Nephron (organoid): ENCODE measurements at regions not wholly inside any gene's neighbourhood (a gene's known extent, or its start where the extent isn't known, plus 50 kb on each side); places are given as distances from the start of the nearest gene placed in this dataset.
A peak's percentile ranks its signal among the peaks of the same experiment; 100 is the strongest.

ENCODE experiments used
- H3K27ac Mint-ChIP-seq, 3 experiments: 2 replicates each; pipeline ENCODE4 v1.8.0; 2020; ENCODE audit warnings: mixed read lengths in 3 of 3, mild to moderate bottlenecking in 2 of 3, moderate library complexity in 1 of 3
- H3K27me3 Mint-ChIP-seq: 2 replicates; pipeline ENCODE4 v1.8.0; 2021; ENCODE audit warnings: low read depth, mild to moderate bottlenecking, moderate library complexity, mixed read lengths
- H3K36me3 Mint-ChIP-seq: 2 replicates; pipeline ENCODE4 v1.8.0; 2020; ENCODE audit warnings: low read depth, mixed read lengths
- H3K4me1 Mint-ChIP-seq: 2 replicates; pipeline ENCODE4 v1.8.0; 2020; ENCODE audit warnings: mixed read lengths
- H3K4me3 Mint-ChIP-seq, 3 experiments: 2 replicates each; pipeline ENCODE4 v1.8.0; 2020; ENCODE audit warnings: mild to moderate bottlenecking in 3 of 3, mixed read lengths in 3 of 3, moderate library complexity in 2 of 3
- H3K9me3 Mint-ChIP-seq: 2 replicates; pipeline ENCODE4 v1.8.0; 2020; ENCODE audit warnings: mixed read lengths
- CTCF ChIP-seq, 3 experiments: fragments of 200-600 bp; sonication (generic); IDR thresholded peaks; one replicate each; pipeline ENCODE4 v1.5.0; 2021; ENCODE audit warnings: antibody characterized with exemption in 3 of 3; ENCODE audit not compliant: unreplicated experiment in 3 of 3

- H3K4me1 Mint-ChIP-seq, result peaks cover 79% of the 10 kb centered on the region
- H3K4me3 Mint-ChIP-seq, result peak overlapping the region; percentile 80 to 95 (median 93)
- no peaks in the 10 kb centered on the region for H3K36me3 Mint-ChIP-seq
- H3K27me3 Mint-ChIP-seq, result peaks cover 5% of the 10 kb centered on the region
- no peaks in the 10 kb centered on the region for H3K9me3 Mint-ChIP-seq
- H3K27ac Mint-ChIP-seq, result peak overlapping the region; percentile 64 to 90 (median 81)
- no peak for TF ChIP-seq CTCF (IDR thresholded peaks at IDR 0.05; ENCODE audit: unreplicated experiment in 3 of 3)
These were observed 64.7 kb upstream of the STARD13 start for GRCh38 chr13:33349986-33350826.

DNA sequence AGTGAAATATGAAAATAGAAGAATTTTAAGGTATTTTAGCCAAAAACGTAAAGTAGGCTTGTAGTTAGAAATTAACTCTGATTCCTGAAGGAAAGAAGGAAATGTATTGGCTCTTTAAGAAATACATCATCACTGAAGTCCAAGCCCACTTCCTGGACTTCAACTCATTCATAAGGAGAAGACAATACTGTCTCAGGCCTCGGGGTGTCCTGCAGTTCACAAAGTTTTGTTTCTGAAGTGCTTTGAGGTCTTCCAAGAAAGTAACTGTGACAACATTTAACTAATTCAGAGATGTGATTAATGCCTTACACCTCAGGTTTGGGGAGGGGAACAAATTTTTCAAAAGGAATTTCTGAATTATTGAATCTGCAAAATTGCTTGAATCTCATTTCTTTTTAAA is 65.8 kb upstream of the STARD13 start:
- Mint-ChIP-seq H3K36me3 (no peaks in the 10 kb centered on the region), H3K4me3 (peak overlapping the region; percentile 80 to 95 (median 93)), H3K27me3 (peaks cover 5% of the 10 kb centered on the region), H3K9me3 (no peaks in the 10 kb centered on the region), H3K4me1 (peaks cover 70% of the 10 kb centered on the region), H3K27ac (peak overlapping the region; percentile 64 to 90 (median 81))
- no peak for TF ChIP-seq CTCF (IDR thresholded peaks at IDR 0.05; ENCODE audit: unreplicated experiment in 3 of 3)

- no peak for TF ChIP-seq CTCF (IDR thresholded peaks at IDR 0.05; ENCODE audit: unreplicated experiment in 3 of 3)
- Mint-ChIP-seq H3K4me1 (peaks cover 69% of the 10 kb centered on the region), H3K9me3 (no peaks in the 10 kb centered on the region), H3K27me3 (peaks cover 5% of the 10 kb centered on the region), H3K36me3 (no peaks in the 10 kb centered on the region), H3K27ac (peak overlapping the region; percentile 64 to 90 (median 81)), H3K4me3 (peak overlapping the region in 1 of 3 experiments; percentile 51)
These were observed 66.5 kb upstream of the STARD13 start for GRCh38 chr13:33352041-33352440.

- no peak for TF ChIP-seq CTCF (IDR thresholded peaks at IDR 0.05; ENCODE audit: unreplicated experiment in 3 of 3)
- Mint-ChIP-seq H3K36me3 (no peaks in the 10 kb centered on the region), H3K9me3 (no peaks in the 10 kb centered on the region), H3K27ac (peak overlapping the region; percentile 64 to 81 (median 76)), H3K4me3 (peak overlapping the region in 1 of 3 experiments; percentile 51), H3K4me1 (peaks cover 65% of the 10 kb centered on the region), H3K27me3 (peaks cover 5% of the 10 kb centered on the region)
These were observed 67.0 kb upstream of the STARD13 start for GRCh38 chr13:33352526-33352925.

- H3K4me1 Mint-ChIP-seq, result peaks cover 58% of the 10 kb centered on the region
- H3K4me3 Mint-ChIP-seq, result peak overlapping the region; percentile 2 to 69 (median 30)
- no peaks in the 10 kb centered on the region for H3K36me3 Mint-ChIP-seq
- H3K9me3 Mint-ChIP-seq, result no peaks in the 10 kb centered on the region
- peak overlapping the region; percentile 20 to 81 (median 64) for H3K27ac Mint-ChIP-seq
- peaks cover 5% of the 10 kb centered on the region for H3K27me3 Mint-ChIP-seq
- TF ChIP-seq CTCF (IDR thresholded peaks at IDR 0.05; ENCODE audit: unreplicated experiment in 3 of 3), result no peak
These were observed 67.7 kb upstream of the STARD13 start for GRCh38 chr13:33353210-33353609.

- Mint-ChIP-seq H3K4me1 (peaks cover 54% of the 10 kb centered on the region), H3K9me3 (no peaks in the 10 kb centered on the region), H3K4me3 (no peak overlapping the region), H3K27me3 (peaks cover 5% of the 10 kb centered on the region), H3K36me3 (no peaks in the 10 kb centered on the region), H3K27ac (peak overlapping the region in 2 of 3 experiments; percentile 64 to 81)
- TF ChIP-seq CTCF (IDR thresholded peaks at IDR 0.05; ENCODE audit: unreplicated experiment in 3 of 3), result no peak
These were observed 68.1 kb upstream of the STARD13 start for GRCh38 chr13:33353646-33354045.
